ENCODE measurements at regions not wholly inside any gene's neighbourhood (a gene's known extent, or its start where the extent isn't known, plus 50 kb on each side); places are given as distances from the start of the nearest gene placed in this dataset.

DNA sequence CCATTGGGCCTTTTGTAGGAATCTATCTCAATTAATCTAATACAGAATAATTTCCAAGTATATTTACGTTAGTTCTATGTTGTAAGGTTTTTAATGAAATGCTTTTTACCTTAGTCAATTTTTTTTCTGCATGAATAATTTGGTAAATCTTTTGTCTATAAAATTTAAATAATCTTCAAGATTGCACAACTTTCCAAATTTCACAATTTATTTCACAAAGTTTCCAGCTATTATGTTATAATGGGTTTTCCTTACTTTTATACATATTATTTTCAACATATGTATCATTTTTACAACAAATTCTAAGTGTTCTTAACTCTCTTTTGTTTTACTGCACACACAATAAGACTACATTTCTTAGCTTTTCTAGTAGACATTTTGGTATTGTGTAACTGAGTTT lies 470.7 kb downstream of the ETV1 start:
- no peak for DNase-seq

DNA sequence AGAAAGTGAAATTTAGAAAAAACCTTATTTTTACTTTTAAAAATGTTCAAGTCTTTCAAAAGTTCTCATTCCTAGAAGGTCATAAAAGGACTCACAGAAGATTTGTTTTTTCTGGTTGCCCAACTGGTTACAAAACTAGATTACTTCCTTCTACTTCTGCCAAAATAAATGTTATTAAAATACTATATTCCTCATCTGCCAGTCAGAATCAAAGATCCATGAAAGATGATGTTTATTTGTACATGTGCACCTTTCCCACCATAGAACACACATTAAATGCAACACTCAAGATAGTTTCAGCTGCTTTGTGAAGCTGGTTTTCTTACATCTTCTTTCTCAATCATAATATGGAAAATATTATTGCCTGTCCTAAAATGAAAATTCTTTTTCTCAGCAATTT lies 465.4 kb downstream of the ETV1 start:
- no peak for DNase-seq

- no peak for DNase-seq
Observed at GRCh38 chr7:13532028-13532753, 457.3 kb downstream of the ETV1 start.

DNA sequence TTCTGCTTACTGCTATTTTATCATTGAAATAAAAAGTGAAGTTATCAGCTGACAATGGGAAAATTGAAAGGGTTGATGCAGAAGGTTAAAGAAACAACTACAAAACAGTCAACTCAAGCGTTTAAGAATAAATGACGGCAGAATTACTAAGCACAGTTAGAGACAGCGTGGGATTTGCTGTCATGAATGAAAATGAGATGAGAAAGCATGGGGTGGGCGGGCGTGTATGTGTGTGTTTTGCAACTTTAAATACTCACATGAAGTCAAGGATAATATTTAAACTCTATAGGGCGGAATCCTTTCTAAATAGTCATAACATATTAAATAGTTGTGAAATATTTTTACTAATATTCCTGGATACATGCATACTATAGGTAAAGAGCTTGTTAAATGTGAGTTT lies 450.8 kb downstream of the ETV1 start:
- DNase-seq = no peak

DNA sequence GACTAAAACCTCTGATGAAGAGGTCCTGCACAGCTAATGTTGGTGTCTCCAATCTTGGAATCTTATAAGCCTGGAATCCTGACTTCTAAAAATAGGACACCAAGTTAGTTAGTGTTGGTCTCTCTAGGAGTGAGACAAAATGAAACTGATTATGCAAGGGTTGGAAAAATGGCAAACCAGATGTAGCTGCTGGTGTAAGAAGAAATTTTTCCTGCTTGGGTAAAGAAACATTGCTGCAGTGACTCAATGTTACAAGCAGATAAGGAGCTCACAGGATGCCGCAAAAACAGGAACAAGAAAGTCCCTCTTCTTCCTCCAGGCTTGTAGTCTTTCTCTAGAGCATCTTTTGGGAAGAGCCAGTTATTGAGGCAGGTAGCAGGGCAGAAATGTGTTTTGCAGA lies 449.0 kb downstream of the ETV1 start:
- no peak for DNase-seq

DNA sequence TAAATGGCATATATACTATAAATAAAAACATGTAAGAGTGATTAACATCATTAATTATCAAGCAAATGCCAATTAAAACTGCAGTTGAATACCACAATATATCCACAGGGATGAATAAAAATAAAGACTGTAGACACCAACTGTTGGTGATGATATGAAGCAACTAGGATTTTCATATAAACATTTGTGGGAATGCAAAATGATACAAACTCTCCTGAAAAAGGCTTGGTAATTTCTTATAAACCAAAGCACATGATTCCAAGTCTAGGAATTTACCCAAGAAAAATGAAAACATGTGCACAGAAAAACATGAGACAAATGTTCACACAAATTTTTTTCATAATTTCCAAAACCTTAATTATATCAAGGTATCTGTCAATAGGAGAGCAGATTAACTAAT lies 448.1 kb downstream of the ETV1 start:
- DNase-seq = no peak

DNA sequence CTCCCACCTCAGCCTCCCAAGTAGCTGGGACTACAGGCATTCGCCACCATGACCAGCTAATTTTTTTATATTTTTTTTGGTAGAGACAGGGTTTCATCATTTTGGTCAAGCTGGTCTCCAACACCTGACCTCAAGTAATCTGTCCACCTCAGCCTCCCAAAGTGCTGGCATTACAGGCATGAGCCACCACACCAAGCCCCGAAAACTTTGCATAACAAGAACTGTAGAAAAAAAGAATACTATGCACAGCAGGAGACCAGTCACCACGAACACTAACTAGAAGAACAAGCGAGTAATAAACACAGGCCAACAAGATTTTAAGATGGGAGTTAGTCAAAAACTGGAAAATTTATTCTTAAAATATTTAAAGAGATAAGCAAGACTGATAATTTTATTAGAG lies 447.0 kb downstream of the ETV1 start:
- no peak for DNase-seq

- DNase-seq = no peak
Observed at GRCh38 chr7:13551503-13551902, 438.0 kb downstream of the ETV1 start.

DNA sequence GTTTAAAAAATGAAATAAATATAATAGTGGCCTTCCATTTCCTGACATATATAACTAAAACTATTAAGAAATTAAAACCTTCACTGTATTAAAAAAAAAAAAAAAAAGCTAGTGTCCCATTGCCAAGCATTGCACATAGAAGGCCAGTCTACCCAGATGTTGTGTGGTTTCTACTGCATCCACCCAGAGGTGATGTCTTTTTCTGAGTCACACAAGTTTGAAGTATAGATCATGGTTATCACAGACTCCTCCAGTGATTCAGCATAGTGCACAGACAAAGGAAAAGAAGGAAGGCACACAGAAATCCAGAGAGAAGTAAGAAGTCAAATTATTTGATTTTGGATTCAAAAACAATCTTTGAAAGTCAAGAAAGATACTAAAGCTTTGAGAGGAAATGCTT lies 429.0 kb downstream of the ETV1 start:
- no peak for DNase-seq

GRCh38 chr7:13563257-13563656 lies 426.2 kb downstream of the ETV1 start:
- DNase-seq = no peak

DNA sequence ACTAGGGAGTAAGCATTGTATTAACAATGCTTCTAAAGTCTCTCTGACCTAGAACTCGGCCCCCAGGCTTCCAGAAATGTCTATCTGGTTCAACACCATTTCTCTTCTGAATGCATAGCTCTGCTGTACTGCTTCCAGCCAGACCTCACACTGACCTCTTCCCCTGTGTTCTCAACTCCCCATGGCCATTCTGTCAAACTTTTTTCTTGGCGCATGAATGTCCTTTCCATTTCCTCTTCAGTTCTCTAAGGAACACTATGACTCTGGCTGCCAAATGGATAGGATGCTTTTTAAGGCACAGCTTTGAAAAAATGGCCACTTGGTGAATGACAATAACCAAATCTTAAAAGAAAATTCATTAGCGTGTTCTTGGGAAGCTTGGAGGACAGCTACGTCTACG lies 425.8 kb downstream of the ETV1 start:
- DNase-seq = no peak

DNA sequence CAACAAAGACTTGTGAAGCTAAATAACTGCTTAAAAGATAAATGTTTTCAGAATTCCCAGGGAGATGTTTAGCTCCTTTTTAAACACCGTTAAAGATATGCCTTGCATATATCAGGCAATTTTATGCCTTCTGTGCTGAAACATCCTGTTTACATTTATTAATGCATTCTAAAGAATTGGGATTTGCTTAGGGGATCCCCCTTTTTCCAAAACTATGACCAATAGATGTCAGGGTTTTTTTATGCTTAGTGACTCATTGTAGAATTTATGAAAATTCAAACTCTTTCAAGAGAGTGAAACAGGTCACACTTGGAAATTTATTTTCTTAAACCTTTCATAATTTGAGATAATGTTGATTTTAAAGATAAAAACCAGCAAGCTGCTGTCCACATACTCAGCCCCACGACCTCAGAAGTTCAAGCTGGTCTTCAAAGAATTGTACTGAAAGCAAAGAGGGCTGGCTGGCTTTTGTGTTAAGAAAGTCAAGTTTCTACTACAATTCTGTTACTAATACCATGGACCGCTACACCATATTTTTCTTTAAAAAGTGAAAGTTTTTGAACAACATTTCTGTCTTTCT lies 411.8 kb downstream of the ETV1 start:
- DNase-seq = no peak

GRCh38 chr7:13578294-13578693 lies 411.2 kb downstream of the ETV1 start:
- DNase-seq = no peak

DNA sequence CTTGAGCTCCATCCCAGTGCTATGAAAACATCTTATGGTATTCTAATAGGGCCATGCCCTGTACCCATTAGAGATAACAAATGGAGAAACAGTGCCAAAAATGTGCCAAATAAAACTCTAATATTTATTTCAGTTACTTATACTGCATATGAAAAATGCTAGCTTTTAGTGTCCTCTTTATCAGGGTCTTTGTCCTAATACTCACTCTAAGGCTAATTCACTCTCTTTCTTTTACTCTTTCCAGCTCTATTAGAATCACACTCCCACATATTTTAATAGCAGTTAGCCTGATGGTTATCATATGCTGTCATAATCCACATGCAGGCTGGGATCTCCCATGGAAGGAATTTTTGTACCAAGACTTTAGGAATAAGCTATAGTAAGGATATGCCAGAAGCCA lies 408.4 kb downstream of the ETV1 start:
- DNase-seq = no peak

DNA sequence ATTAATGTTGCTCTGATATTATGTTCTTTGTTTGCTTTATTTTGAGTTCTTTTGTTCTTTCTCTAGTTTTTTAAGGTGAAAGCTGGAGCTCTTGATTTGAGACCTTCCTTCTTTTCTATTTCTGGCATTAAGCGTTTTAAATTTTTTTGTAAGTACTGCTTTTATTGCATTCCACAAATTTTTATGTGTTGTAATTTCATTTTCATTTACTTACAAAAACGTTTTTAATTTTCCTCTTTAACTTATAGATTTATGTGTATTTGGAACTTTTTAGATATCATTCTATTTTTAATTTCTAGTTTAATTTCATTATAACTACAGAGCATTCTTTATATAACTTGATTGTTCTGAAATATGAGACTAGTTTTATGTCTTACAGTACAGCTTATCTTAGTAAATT lies 395.6 kb downstream of the ETV1 start:
- no peak for DNase-seq

DNA sequence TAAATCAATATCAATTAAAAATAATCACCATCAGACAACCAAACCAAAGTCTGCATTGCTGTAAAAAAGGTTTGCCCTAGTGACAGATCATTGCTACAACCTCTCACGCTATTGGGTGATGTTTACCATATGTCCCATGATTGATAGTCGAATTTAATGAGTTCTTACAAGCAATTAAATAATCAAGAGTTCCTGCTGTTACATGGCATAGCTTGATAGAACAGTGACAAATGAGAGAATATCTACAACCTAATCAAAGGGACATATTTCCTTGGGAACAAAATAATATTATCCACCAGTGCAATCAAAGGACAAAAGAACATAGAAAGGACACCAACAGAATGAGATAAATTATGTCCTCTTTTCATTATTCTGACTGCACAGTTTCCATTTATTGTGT lies 387.4 kb downstream of the ETV1 start:
- no peak for DNase-seq

DNA sequence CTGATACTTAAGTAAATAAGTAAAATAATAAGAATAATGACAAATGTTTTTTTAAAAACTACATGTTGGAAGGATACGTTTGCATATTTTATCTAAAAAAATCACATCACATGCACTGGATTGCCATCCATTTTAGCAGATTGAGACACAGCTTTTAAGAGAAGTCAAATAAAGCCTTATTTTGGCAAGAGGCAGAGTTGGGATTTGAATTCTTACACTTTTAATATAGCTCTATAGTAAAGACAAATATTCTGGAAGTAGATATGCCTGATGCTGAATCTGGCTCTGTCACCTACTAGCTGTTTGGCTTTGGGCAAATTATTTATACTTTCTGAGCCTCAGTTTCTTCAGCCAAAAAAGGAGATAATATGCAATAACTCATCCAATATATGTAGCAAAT lies 386.4 kb downstream of the ETV1 start:
- no peak for DNase-seq

- no peak for DNase-seq
Observed at GRCh38 chr7:13603661-13604060, 385.8 kb downstream of the ETV1 start.

DNA sequence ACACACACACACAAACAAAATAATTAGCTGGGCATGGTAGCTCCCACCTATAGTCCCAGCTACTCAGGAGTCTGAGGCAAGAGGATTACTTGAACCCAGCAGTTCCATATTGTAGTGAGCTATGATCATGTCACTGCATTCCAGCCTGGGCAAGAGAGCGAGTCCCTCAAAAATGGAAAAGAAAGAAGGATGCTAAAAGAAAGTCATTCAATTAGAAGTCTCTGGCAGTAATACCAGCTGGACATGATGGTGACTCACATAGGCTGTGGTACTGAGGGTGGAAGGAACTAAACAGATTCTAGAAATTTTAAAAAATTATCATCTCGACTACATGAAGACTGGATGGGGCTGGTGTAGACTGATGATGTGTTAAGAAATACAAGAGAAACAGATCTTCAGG lies 385.3 kb downstream of the ETV1 start:
- DNase-seq = no peak

DNA sequence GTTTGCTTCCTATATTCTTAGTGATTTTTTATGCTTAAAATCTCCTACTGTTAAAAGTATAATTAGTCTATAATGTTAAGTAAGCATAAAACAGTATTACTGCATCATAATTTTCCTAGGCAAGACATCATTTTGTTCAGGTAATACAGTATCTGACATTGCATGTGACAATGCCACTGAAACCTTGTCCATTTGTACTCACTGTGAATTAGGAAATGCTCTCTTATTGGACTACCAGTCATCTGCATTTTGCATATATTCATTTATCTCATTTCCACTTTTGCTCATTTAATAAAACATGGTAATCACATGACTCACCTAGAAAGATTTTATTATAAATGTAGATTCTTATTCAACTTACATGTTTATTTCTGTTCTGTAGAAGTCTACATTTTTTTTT lies 379.1 kb downstream of the ETV1 start:
- no peak for DNase-seq

GRCh38 chr7:13615679-13616078 lies 373.8 kb downstream of the ETV1 start:
- no peak for DNase-seq

DNA sequence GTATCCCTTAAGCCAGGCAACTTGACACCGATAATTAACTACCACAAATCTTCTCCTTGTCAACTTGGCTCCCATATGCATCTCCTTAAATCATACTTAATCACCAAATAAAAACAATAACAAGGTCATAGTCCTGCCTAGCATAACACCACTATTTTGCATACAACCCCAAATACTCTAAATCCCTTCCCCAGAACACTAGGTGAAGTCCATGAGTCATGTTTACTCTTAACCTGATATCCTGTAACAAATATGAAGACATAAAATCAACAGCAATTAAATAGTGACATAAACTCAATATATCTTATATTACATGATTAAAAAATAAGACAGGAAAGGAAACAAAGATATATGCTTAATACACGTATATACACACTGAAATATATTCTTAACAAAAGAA lies 362.0 kb downstream of the ETV1 start:
- no peak for DNase-seq

DNA sequence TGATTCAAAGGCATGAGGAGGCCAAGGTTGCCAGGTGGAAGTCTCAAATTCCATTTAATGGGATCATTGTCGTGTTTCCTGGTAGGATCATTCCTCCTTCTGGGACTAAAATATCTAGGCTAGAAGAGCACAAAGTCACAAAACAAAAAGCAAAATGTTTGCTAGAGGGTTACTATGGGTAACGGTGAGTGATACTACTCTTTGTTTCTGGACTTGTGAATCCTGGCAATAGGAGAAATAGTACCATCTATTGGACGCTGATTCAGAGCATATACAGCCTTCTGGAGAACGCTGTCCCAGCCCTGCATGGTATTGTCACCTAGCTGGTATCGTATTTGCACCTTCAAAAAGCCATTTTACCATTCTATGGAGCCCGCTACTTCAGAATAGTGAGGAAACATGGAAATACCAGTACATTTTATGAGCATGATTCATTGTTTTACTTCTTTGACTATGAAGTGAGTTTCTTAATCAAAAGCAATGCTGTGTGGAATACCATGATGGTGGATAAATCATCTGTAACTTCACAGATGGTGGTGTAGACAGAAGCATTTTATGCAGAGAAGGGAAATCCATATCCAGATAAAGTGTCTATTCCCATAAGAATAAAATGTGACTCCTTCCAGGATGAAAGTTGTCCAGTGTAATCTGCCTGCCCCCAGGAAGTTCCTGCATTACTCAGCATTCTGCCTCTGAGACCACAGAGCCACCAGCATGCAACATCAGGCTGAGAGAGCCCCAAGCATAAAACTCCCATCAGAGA lies 361.0 kb downstream of the ETV1 start:
- no peak for DNase-seq

Measured in inflammatory macrophage treated with lipopolysaccharide for 4 hours (primary cell).